Endodermal cell (in vitro differentiated cells): ENCODE measurements at regions not wholly inside any gene's neighbourhood (a gene's known extent, or its start where the extent isn't known, plus 50 kb on each side); places are given as distances from the start of the nearest gene placed in this dataset.

Experiments
- DNase-seq: peaks from one replicate; pipeline ENCODE4 v3.0.0-alpha.2; 2017
- H3K27ac ChIP-seq: 2 replicates; pipeline ENCODE4 v1.5.1; 2013; ENCODE audit warnings: mild to moderate bottlenecking, low read depth, low read length, moderate library complexity
- H3K27me3 ChIP-seq: 2 replicates; pipeline ENCODE4 v1.6.1; 2013; ENCODE audit warnings: mild to moderate bottlenecking, low read length, moderate library complexity; ENCODE audit not compliant: insufficient read depth, control insufficient read depth, poor library complexity, severe bottlenecking
- H3K36me3 ChIP-seq: 2 replicates; pipeline ENCODE4 v1.7.0; 2013; ENCODE audit warnings: mild to moderate bottlenecking, low read length, moderate library complexity; ENCODE audit not compliant: control insufficient read depth, insufficient read depth
- H3K4me1 ChIP-seq: one replicate; pipeline ENCODE4 v1.7.0; 2013; ENCODE audit warnings: low read length; ENCODE audit not compliant: control insufficient read depth, insufficient read depth
- H3K4me3 ChIP-seq: 2 replicates; pipeline ENCODE4 v1.5.1; 2013; ENCODE audit warnings: mild to moderate bottlenecking, low read length, moderate library complexity
- H3K9ac ChIP-seq: 2 replicates; pipeline ENCODE4 v1.6.1; 2013; ENCODE audit warnings: mild to moderate bottlenecking, low read length, moderate library complexity; ENCODE audit not compliant: poor library complexity, severe bottlenecking; ENCODE audit errors: extremely low read depth
- H3K9me3 ChIP-seq: 2 replicates; pipeline ENCODE4 v1.6.1; 2013; ENCODE audit warnings: mild to moderate bottlenecking, low read length, moderate library complexity; ENCODE audit not compliant: control insufficient read depth
- H3K27ac Mint-ChIP-seq: 2 replicates; pipeline ENCODE4 v1.8.0; 2020; ENCODE audit warnings: mixed read lengths
- H3K27me3 Mint-ChIP-seq: 2 replicates; pipeline ENCODE4 v1.8.0; 2021; ENCODE audit warnings: mild to moderate bottlenecking, mixed read lengths; ENCODE audit not compliant: insufficient read depth
- H3K36me3 Mint-ChIP-seq: 2 replicates; pipeline ENCODE4 v1.8.0; 2020; ENCODE audit warnings: low read depth, mixed read lengths
- H3K4me1 Mint-ChIP-seq: 2 replicates; pipeline ENCODE4 v1.8.0; 2020; ENCODE audit warnings: mixed read lengths
- H3K4me3 Mint-ChIP-seq: 2 replicates; pipeline ENCODE4 v1.8.0; 2020; ENCODE audit warnings: mild to moderate bottlenecking, moderate library complexity, mixed read lengths
- H3K9me3 Mint-ChIP-seq: 2 replicates; pipeline ENCODE4 v1.8.0; 2020; ENCODE audit warnings: mild to moderate bottlenecking, mixed read lengths
- CTCF ChIP-seq: fragments of 200-600 bp; sonication (generic); conservative IDR thresholded peaks from 2 replicates; pipeline ENCODE4 v1.5.0; 2021; ENCODE audit warnings: antibody characterized with exemption, mild to moderate bottlenecking
- WGBS, 2 experiments: methylation state at CpG; one replicate each; pipeline versions ENCODE4 v1.1.5 to v1.1.7; 2013; ENCODE audit warnings: missing lambda C conversion rate in 2 of 2, mixed read lengths in 1 of 2; ENCODE audit not compliant: insufficient coverage in 1 of 2, insufficient read length in 1 of 2; 5-methylcytosine and 5-hydroxymethylcytosine counted together

GRCh38 chr6:165184192-165184979 lies 125.0 kb downstream of the C6orf118 start:
- Mint-ChIP-seq H3K4me3 (no peak overlapping the region), H3K27ac (no peak overlapping the region), H3K27me3 (no peaks in the 10 kb centered on the region), H3K9me3 (peaks cover 9% of the 10 kb centered on the region), H3K4me1 (no peaks in the 10 kb centered on the region), H3K36me3 (no peaks in the 10 kb centered on the region)
- H3K9ac ChIP-seq, result no peak overlapping the region
- no peak for TF ChIP-seq CTCF
- no peaks in the 10 kb centered on the region for H3K27me3 ChIP-seq
- H3K36me3 ChIP-seq, result no peaks in the 10 kb centered on the region
- 86 to 90% methylated on average over 9 to 11 of the region's 11 CpGs for WGBS, 2 experiments
- no peaks in the 10 kb centered on the region for H3K4me1 ChIP-seq
- no peak overlapping the region for H3K4me3 ChIP-seq
- H3K27ac ChIP-seq, result no peak overlapping the region
- no peak for DNase-seq
- peaks cover 7% of the 10 kb centered on the region for H3K9me3 ChIP-seq

- Histone ChIP-seq H3K4me3 (no peak overlapping the region), H3K27ac (no peak overlapping the region), H3K4me1 (no peaks in the 10 kb centered on the region), H3K9ac (no peak overlapping the region), H3K27me3 (no peaks in the 10 kb centered on the region), H3K9me3 (peaks cover 7% of the 10 kb centered on the region), H3K36me3 (no peaks in the 10 kb centered on the region)
- 88 to 90% methylated on average over 3 to 5 of the region's 5 CpGs for WGBS, 2 experiments
- H3K27ac Mint-ChIP-seq, result no peak overlapping the region
- H3K9me3 Mint-ChIP-seq, result peaks cover 9% of the 10 kb centered on the region
- H3K4me3 Mint-ChIP-seq, result no peak overlapping the region
- no peak for DNase-seq
- H3K27me3 Mint-ChIP-seq, result no peaks in the 10 kb centered on the region
- H3K36me3 Mint-ChIP-seq, result no peaks in the 10 kb centered on the region
- TF ChIP-seq CTCF, result no peak
- H3K4me1 Mint-ChIP-seq, result no peaks in the 10 kb centered on the region
Measured at GRCh38 chr6:165183496-165184140, 125.8 kb downstream of the C6orf118 start.

GRCh38 chr6:165183071-165183470 lies 126.3 kb downstream of the C6orf118 start:
- H3K27ac ChIP-seq, result no peak overlapping the region
- H3K27me3 ChIP-seq, result no peaks in the 10 kb centered on the region
- Mint-ChIP-seq H3K9me3 (peaks cover 9% of the 10 kb centered on the region), H3K4me1 (no peaks in the 10 kb centered on the region), H3K36me3 (no peaks in the 10 kb centered on the region), H3K27ac (no peak overlapping the region), H3K4me3 (no peak overlapping the region), H3K27me3 (no peaks in the 10 kb centered on the region)
- no peak for TF ChIP-seq CTCF
- H3K4me1 ChIP-seq, result no peaks in the 10 kb centered on the region
- H3K9me3 ChIP-seq, result peaks cover 7% of the 10 kb centered on the region
- DNase-seq, result no peak
- H3K36me3 ChIP-seq, result no peaks in the 10 kb centered on the region
- H3K4me3 ChIP-seq, result no peak overlapping the region
- no peak overlapping the region for H3K9ac ChIP-seq
